Brain microvascular endothelial cell (primary cell): ENCODE measurements at regions not wholly inside any gene's neighbourhood (a gene's known extent, or its start where the extent isn't known, plus 50 kb on each side); places are given as distances from the start of the nearest gene placed in this dataset.

ENCODE experiments used
- DNase-seq: peaks from one replicate; pipeline ENCODE4 v3.0.0-alpha.2; 2020
- H3K27ac ChIP-seq: fragments of 250-450 bp; sonication (Bioruptor Pico); 2 replicates; pipeline ENCODE4 v1.5.1; 2020; ENCODE audit warnings: mild to moderate bottlenecking, moderate library complexity
- H3K27me3 ChIP-seq: fragments of 250-450 bp; sonication (Bioruptor Pico); replicated peaks from 2 replicates; pipeline ENCODE4 v1.5.1; 2020; ENCODE audit warnings: mild to moderate bottlenecking
- H3K36me3 ChIP-seq: fragments of 250-450 bp; sonication (Bioruptor Pico); replicated peaks from 2 replicates; pipeline ENCODE4 v1.5.1; 2020; ENCODE audit warnings: mild to moderate bottlenecking
- H3K4me3 ChIP-seq: 2 replicates; pipeline ENCODE4 v1.5.1; 2011; ENCODE audit warnings: low read depth, mild to moderate bottlenecking, control low read depth, low read length, moderate library complexity
- CTCF ChIP-seq: IDR thresholded peaks from 2 replicates; pipeline ENCODE4 v1.5.1; 2011; ENCODE audit warnings: low read depth, mild to moderate bottlenecking, moderate library complexity, low read length, control low read depth, inconsistent platforms; ENCODE audit errors: missing control alignments
- in situ Hi-C: cut with HindIII; loops from 2 replicates; pipeline ENCODE4 v1.10.0; 2017; ENCODE audit warnings: low sequenced_read_pairs, low pct_ligation_motif_present

GRCh38 chr4:159021597-159022385 lies 81.1 kb upstream of the RAPGEF2 start:
- in situ Hi-C loops: no loop called here
- no peak overlapping the region for H3K27ac ChIP-seq
- DNase-seq: no peak
- no peak for TF ChIP-seq CTCF
- H3K36me3 ChIP-seq: no peaks in the 10 kb centered on the region
- no peak overlapping the region for H3K4me3 ChIP-seq
- no peaks in the 10 kb centered on the region for H3K27me3 ChIP-seq

GRCh38 chr4:159023741-159024140 lies 79.1 kb upstream of the RAPGEF2 start:
- TF ChIP-seq CTCF: no peak
- in situ Hi-C loops: no loop called here

GRCh38 chr4:159024266-159024665 lies 78.6 kb upstream of the RAPGEF2 start:
- no peaks in the 10 kb centered on the region for H3K36me3 ChIP-seq
- no peak overlapping the region for H3K4me3 ChIP-seq
- DNase-seq: no peak
- no peaks in the 10 kb centered on the region for H3K27me3 ChIP-seq
- no peak overlapping the region for H3K27ac ChIP-seq
- no peak for TF ChIP-seq CTCF
- in situ Hi-C loops: no loop called here

More at GRCh38 chr4:159023741-159024140, 79.1 kb upstream of the RAPGEF2 start:
- Histone ChIP-seq H3K27me3 (no peaks in the 10 kb centered on the region), H3K36me3 (no peaks in the 10 kb centered on the region), H3K27ac (no peak overlapping the region), H3K4me3 (no peak overlapping the region)
- DNase-seq: no peak

GRCh38 chr4:159024828-159025227 lies 78.1 kb upstream of the RAPGEF2 start:
- Histone ChIP-seq H3K27me3 (no peaks in the 10 kb centered on the region), H3K27ac (no peak overlapping the region), H3K36me3 (no peaks in the 10 kb centered on the region), H3K4me3 (no peak overlapping the region)
- DNase-seq: no peak
- TF ChIP-seq CTCF: no peak
- in situ Hi-C loops: no loop called here

- Histone ChIP-seq H3K36me3 (no peaks in the 10 kb centered on the region), H3K27ac (no peak overlapping the region), H3K27me3 (no peaks in the 10 kb centered on the region), H3K4me3 (no peak overlapping the region)
- no peak for DNase-seq
- in situ Hi-C loops: no loop called here
- TF ChIP-seq CTCF: no peak
Measured at GRCh38 chr4:159026329-159026728, 76.5 kb upstream of the RAPGEF2 start.

GRCh38 chr4:159027535-159027934 lies 75.3 kb upstream of the RAPGEF2 start:
- Histone ChIP-seq H3K27me3 (no peaks in the 10 kb centered on the region), H3K36me3 (no peaks in the 10 kb centered on the region), H3K27ac (no peak overlapping the region), H3K4me3 (no peak overlapping the region)
- no peak for DNase-seq
- TF ChIP-seq CTCF: no peak
- in situ Hi-C loops: no loop called here
